Ishikawa (cell line): ENCODE measurements at regions not wholly inside any gene's neighbourhood (a gene's known extent, or its start where the extent isn't known, plus 50 kb on each side); places are given as distances from the start of the nearest gene placed in this dataset.

Source experiments
- CEBPB ChIP-seq: IDR thresholded peaks from 2 replicates; pipeline ENCODE4 v1.6.1; 2012
- RAD21 ChIP-seq: IDR thresholded peaks from 2 replicates; pipeline ENCODE4 v1.6.1; 2012; ENCODE audit warnings: low read depth
- TEAD4 ChIP-seq: IDR thresholded peaks from 2 replicates; pipeline ENCODE4 v1.6.1; 2012

DNA sequence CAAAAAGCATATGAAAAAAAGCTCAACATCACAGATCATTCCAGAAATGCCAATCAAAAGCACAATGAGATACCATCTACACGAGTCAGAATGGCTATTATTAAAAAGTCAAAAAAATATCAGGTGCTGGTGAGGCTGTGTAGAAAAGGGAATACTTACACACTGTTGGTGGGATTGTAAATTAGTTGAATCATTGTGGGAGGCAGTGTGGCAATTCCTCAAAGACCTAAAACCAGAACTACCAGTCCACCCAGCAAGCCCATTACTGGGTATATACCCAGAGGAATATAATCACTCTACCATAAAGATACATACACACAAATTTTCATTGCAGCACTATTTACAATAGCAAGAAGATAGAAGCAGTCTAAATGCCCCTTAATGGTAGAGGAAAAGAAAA is 529.9 kb downstream of the SLITRK1 start:
- TF ChIP-seq CEBPB (no peak), TEAD4 (no peak), RAD21 (no peak)
